ENCODE measurements at regions not wholly inside any gene's neighbourhood (a gene's known extent, or its start where the extent isn't known, plus 50 kb on each side); places are given as distances from the start of the nearest gene placed in this dataset.

DNA sequence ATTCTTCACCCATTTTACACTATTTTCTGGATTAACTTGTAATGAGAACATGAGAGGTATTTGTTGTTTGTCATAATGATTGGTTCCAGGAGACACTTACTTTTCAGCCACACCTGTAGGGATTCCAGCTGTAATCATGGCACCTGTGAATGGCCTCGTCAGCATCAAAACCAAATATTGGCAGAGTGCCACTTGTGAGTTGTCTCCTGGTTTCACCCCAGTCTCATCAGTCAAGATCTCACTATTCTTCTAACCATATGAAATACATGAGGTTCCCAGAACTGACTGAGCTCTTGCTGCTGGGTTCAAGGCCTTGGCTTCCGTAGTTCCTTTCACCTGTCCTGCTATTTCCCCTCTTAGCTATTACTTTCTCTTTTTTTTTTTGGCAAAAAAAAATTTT lies 246.6 kb upstream of the ADGRL2 start:
- Histone ChIP-seq H3K4me3 (ENCODE audit: low read depth in 1 of 2, low read length in 2 of 2) (no peak overlapping the region), H3K36me3 (ENCODE audit: control insufficient read depth in 2 of 2, insufficient read depth in 2 of 2, low read length in 1 of 2) (no peaks in the 10 kb centered on the region), H3K27ac (ENCODE audit: low read depth in 2 of 2, low read length in 1 of 2) (no peak overlapping the region), H3K27me3 (ENCODE audit: control insufficient read depth in 1 of 2, insufficient read depth in 2 of 2, low read length in 2 of 2) (no peaks in the 10 kb centered on the region), H3K4me1 (ENCODE audit: control insufficient read depth in 2 of 2, insufficient read depth in 2 of 2, low read length in 1 of 2) (no peaks in the 10 kb centered on the region), H3K9me3 (ENCODE audit: control insufficient read depth in 2 of 2, insufficient read depth in 1 of 2, low read depth in 1 of 2, low read length in 1 of 2) (no peaks in the 10 kb centered on the region)
- 66 to 74% methylated on average over 2 of the region's 2 CpGs for WGBS, 2 donors

DNA sequence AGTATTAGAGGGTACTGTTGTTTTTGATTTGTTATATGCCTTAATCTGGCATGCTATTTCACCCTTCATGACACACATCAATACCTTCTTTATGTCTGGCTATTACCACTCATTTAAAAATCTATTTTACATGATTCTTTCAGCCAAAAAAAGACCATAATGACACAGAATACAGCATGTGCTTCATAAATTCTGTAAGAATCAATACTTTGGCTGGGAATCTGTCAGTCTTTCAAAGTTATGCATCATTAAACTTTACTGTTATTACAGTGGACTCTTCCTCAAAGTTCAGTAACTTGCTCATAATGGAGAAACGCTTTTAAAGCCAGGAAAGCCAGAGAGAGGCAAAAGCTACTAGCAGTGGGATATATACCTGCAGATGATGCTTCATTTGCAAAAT lies 247.2 kb upstream of the ADGRL2 start:
- 88 to 94% methylated on average over 1 of the region's 1 CpG for WGBS, 2 donors

DNA sequence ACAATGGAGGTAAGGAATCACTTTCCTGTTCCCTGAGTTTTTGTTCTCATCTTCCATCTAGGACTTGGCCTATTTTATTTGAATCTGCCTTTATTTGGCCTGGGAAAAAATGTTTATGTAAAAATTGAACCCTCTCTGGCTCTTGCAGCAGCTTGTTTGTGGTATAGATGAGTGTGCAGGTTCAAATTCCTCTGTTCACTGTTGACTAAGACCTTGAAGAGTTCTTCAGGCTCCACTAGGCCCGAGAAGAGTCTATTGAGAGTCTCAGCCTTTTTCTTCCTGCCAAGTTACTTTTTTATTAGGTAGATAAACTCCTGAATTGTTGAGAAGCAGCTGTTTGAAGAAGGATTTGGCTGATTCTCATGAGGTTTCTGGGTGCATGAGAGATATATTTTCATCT lies 248.8 kb upstream of the ADGRL2 start:
- H3K4me1 ChIP-seq (ENCODE audit: control insufficient read depth in 2 of 2, insufficient read depth in 2 of 2, low read length in 1 of 2) = no peaks in the 10 kb centered on the region
- H3K4me3 ChIP-seq (ENCODE audit: low read depth in 1 of 2, low read length in 2 of 2) = no peak overlapping the region
- no peak overlapping the region for H3K27ac ChIP-seq (ENCODE audit: low read depth in 2 of 2, low read length in 1 of 2)
- H3K36me3 ChIP-seq (ENCODE audit: control insufficient read depth in 2 of 2, insufficient read depth in 2 of 2, low read length in 1 of 2) = no peaks in the 10 kb centered on the region
- no peaks in the 10 kb centered on the region for H3K27me3 ChIP-seq (ENCODE audit: control insufficient read depth in 1 of 2, insufficient read depth in 2 of 2, low read length in 2 of 2)
- 47 to 61% methylated on average over 1 of the region's 1 CpG for WGBS, 2 donors
- no peaks in the 10 kb centered on the region for H3K9me3 ChIP-seq (ENCODE audit: control insufficient read depth in 2 of 2, insufficient read depth in 1 of 2, low read depth in 1 of 2, low read length in 1 of 2)

More for the DNA sequence above, 247.2 kb upstream of the ADGRL2 start:
- no peaks in the 10 kb centered on the region for H3K36me3 ChIP-seq (ENCODE audit: control insufficient read depth in 2 of 2, insufficient read depth in 2 of 2, low read length in 1 of 2)
- no peak overlapping the region for H3K27ac ChIP-seq (ENCODE audit: low read depth in 2 of 2, low read length in 1 of 2)
- H3K4me3 ChIP-seq (ENCODE audit: low read depth in 1 of 2, low read length in 2 of 2) = no peak overlapping the region
- H3K27me3 ChIP-seq (ENCODE audit: control insufficient read depth in 1 of 2, insufficient read depth in 2 of 2, low read length in 2 of 2) = no peaks in the 10 kb centered on the region
- H3K9me3 ChIP-seq (ENCODE audit: control insufficient read depth in 2 of 2, insufficient read depth in 1 of 2, low read depth in 1 of 2, low read length in 1 of 2) = no peaks in the 10 kb centered on the region
- H3K4me1 ChIP-seq (ENCODE audit: control insufficient read depth in 2 of 2, insufficient read depth in 2 of 2, low read length in 1 of 2) = no peaks in the 10 kb centered on the region

DNA sequence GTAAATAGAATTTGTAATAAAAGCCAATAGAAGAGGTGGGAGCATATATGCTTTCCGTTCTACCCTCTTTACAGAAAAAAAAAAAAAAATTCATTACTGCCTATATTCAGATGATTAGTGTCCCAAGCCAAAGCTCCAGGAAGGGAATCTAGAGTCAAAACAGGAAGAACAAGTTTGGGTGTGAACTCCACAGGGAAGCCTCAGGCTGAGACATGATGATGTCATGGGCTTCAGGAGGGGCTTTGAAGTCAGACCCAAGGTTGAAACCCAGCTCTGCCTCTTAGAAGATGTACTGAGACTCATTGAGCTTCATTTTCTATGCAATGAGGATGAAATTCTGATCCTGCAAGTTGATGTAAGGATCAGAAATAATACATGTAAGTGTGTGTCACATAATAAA lies 250.0 kb upstream of the ADGRL2 start:
- peak overlapping the region; percentile 49 to 59 for H3K27ac ChIP-seq (ENCODE audit: low read depth in 2 of 2, low read length in 1 of 2)
- H3K27me3 ChIP-seq (ENCODE audit: control insufficient read depth in 1 of 2, insufficient read depth in 2 of 2, low read length in 2 of 2) = no peaks in the 10 kb centered on the region
- H3K4me1 ChIP-seq (ENCODE audit: control insufficient read depth in 2 of 2, insufficient read depth in 2 of 2, low read length in 1 of 2) = no peaks in the 10 kb centered on the region
- WGBS, 2 donors = 41 to 64% methylated on average over 1 of the region's 1 CpG
- no peaks in the 10 kb centered on the region for H3K9me3 ChIP-seq (ENCODE audit: control insufficient read depth in 2 of 2, insufficient read depth in 1 of 2, low read depth in 1 of 2, low read length in 1 of 2)
- no peaks in the 10 kb centered on the region for H3K36me3 ChIP-seq (ENCODE audit: control insufficient read depth in 2 of 2, insufficient read depth in 2 of 2, low read length in 1 of 2)
- H3K4me3 ChIP-seq (ENCODE audit: low read depth in 1 of 2, low read length in 2 of 2) = no peak overlapping the region

DNA sequence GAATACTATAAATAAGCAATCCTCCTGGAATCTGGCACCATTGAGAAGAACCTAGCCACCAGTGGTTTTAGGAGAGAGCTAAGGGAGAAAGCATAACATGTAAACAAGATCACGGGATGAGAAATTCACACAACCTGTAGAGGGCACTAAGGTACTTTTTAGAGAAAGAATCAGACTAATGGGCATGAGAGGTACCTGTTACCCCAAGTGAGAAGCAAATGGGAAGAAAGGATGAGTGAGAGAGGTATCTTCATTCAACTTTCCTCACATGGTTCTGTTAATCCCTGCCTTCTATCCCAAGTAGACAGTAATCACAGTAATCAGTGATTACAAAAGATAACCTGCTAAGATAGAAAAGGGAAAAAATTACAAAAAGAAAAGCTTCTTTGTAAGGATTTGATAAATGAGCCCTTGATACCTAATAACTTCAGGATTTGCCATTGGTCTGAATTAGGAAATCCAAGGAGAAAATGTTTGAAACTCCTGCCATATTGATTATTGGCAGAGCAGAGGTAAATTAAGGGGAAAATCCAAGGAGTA lies 251.1 kb upstream of the ADGRL2 start:
- WGBS, 2 donors = 13 to 17% methylated on average over 1 of the region's 1 CpG
- Histone ChIP-seq H3K4me3 (ENCODE audit: low read depth in 1 of 2, low read length in 2 of 2) (no peak overlapping the region), H3K9me3 (ENCODE audit: control insufficient read depth in 2 of 2, insufficient read depth in 1 of 2, low read depth in 1 of 2, low read length in 1 of 2) (no peaks in the 10 kb centered on the region), H3K36me3 (ENCODE audit: control insufficient read depth in 2 of 2, insufficient read depth in 2 of 2, low read length in 1 of 2) (no peaks in the 10 kb centered on the region), H3K27ac (ENCODE audit: low read depth in 2 of 2, low read length in 1 of 2) (no peak overlapping the region), H3K27me3 (ENCODE audit: control insufficient read depth in 1 of 2, insufficient read depth in 2 of 2, low read length in 2 of 2) (no peaks in the 10 kb centered on the region), H3K4me1 (ENCODE audit: control insufficient read depth in 2 of 2, insufficient read depth in 2 of 2, low read length in 1 of 2) (no peaks in the 10 kb centered on the region)

DNA sequence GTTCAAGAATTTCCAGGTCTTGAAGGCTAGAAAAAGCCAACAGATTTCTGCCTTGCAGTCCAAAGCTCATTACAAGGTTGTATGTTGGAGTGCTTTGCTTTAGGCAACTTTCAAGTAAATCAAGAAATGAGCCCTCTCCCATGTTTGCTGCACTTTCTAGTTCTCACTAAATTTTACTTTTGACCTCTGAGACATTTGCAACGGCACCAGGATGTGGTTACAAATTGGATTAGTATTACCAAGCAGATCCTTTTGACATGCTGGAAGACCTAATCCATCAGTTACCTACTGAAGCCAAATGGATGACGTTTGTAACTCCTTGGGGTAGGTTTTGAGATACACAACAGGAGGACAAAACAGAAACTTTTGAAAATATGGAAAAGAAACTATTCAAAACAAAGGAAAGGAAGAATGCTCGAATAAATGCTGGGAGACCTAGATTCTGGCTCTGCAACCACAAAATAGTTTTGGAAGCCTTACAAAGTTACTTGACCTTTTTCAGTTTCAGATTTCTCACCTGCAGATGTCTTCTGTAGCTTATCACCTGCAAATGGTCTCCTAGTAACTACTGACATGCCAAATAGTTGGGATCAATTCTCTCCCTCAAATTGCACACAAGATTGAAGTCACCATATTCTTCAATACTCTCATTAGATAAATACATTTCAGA lies 251.7 kb upstream of the ADGRL2 start:
- H3K4me3 ChIP-seq (ENCODE audit: low read depth in 1 of 2, low read length in 2 of 2) = no peak overlapping the region
- H3K27me3 ChIP-seq (ENCODE audit: control insufficient read depth in 1 of 2, insufficient read depth in 2 of 2, low read length in 2 of 2) = no peaks in the 10 kb centered on the region
- H3K36me3 ChIP-seq (ENCODE audit: control insufficient read depth in 2 of 2, insufficient read depth in 2 of 2, low read length in 1 of 2) = no peaks in the 10 kb centered on the region
- H3K4me1 ChIP-seq (ENCODE audit: control insufficient read depth in 2 of 2, insufficient read depth in 2 of 2, low read length in 1 of 2) = no peaks in the 10 kb centered on the region
- no peaks in the 10 kb centered on the region for H3K9me3 ChIP-seq (ENCODE audit: control insufficient read depth in 2 of 2, insufficient read depth in 1 of 2, low read depth in 1 of 2, low read length in 1 of 2)
- 51 to 57% methylated on average over 3 of the region's 3 CpGs for WGBS, 2 donors
- no peak overlapping the region for H3K27ac ChIP-seq (ENCODE audit: low read depth in 2 of 2, low read length in 1 of 2)

DNA sequence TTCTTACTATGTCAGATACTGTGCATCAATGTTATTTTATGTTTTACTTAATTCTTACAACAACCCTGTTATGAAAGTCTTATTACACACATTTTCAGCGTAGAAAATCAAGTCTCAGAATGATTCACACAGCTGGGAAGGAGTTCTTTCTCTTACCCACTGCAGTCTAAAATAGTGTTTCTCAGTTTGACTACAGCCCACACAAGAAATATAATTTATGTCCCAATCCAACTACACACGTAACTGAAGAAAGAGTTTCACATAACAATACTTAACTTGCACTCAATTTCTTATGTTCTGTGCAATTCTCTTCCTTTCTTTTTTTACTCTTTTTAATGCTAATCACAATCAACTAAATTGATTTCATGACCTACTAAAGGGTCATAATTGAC lies 252.8 kb upstream of the ADGRL2 start:
- H3K4me1 ChIP-seq (ENCODE audit: control insufficient read depth in 2 of 2, insufficient read depth in 2 of 2, low read length in 1 of 2) = no peaks in the 10 kb centered on the region
- no peaks in the 10 kb centered on the region for H3K36me3 ChIP-seq (ENCODE audit: control insufficient read depth in 2 of 2, insufficient read depth in 2 of 2, low read length in 1 of 2)
- H3K9me3 ChIP-seq (ENCODE audit: control insufficient read depth in 2 of 2, insufficient read depth in 1 of 2, low read depth in 1 of 2, low read length in 1 of 2) = no peaks in the 10 kb centered on the region
- no peak overlapping the region for H3K27ac ChIP-seq (ENCODE audit: low read depth in 2 of 2, low read length in 1 of 2)
- no peaks in the 10 kb centered on the region for H3K27me3 ChIP-seq (ENCODE audit: control insufficient read depth in 1 of 2, insufficient read depth in 2 of 2, low read length in 2 of 2)
- H3K4me3 ChIP-seq (ENCODE audit: low read depth in 1 of 2, low read length in 2 of 2) = no peak overlapping the region
- WGBS, 2 donors = 71% methylated on average over 2 of the region's 2 CpGs

DNA sequence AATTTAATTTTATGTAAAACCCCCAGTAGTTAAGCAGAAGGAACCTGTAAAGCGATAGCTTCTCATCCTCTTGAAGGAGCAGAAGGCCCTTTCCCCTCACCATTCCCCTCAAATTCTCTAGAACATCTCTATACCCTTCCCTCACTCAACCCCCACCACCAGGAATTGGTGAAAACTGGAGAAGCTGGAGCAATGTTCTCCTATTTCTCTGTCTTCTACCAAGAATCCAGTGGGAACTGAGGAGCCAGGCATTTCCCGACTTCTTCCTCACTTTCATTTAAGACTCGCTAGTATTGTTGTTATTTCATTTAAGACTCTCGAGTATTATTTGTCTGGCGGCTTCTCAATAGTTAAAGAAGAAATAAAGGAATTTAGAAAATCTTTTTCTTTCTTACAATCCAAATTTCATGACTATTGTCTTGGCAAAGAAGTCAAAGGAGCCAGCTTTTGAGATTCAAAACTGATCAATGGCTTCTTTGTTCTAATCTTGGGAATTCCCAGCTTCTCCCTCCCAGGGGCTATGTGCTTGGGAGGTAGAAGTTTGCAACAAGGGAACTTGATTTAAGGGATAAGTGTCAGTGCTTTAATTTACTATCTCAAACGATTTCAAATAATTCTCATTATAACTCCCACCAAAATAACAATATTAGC lies 253.3 kb upstream of the ADGRL2 start:
- WGBS, 2 donors = 71 to 79% methylated on average over 6 of the region's 6 CpGs
- H3K4me3 ChIP-seq (ENCODE audit: low read depth in 1 of 2, low read length in 2 of 2) = no peak overlapping the region

DNA sequence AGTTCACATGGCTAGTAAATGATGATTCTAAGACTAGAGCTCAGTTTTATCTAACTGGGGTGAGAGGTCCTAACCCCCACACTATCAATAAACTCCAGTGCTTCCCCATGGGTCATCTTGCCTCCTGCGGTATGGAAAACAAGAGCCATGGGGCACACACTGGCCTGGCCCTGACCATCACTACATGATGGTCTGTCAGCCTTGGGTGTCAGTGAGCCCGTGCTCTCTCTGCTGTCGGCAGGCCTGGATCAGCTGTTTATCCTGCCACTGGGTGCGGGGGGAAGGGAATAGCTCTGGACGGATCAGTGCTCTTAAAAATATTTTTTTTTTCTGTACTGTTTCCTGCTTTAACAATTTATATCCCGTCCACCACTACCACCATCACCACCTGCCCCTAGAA lies 255.0 kb upstream of the ADGRL2 start:
- Histone ChIP-seq H3K9me3 (ENCODE audit: control insufficient read depth in 2 of 2, insufficient read depth in 1 of 2, low read depth in 1 of 2, low read length in 1 of 2) (no peaks in the 10 kb centered on the region), H3K27ac (ENCODE audit: low read depth in 2 of 2, low read length in 1 of 2) (no peak overlapping the region), H3K36me3 (ENCODE audit: control insufficient read depth in 2 of 2, insufficient read depth in 2 of 2, low read length in 1 of 2) (no peaks in the 10 kb centered on the region), H3K4me1 (ENCODE audit: control insufficient read depth in 2 of 2, insufficient read depth in 2 of 2, low read length in 1 of 2) (no peaks in the 10 kb centered on the region), H3K4me3 (ENCODE audit: low read depth in 1 of 2, low read length in 2 of 2) (no peak overlapping the region), H3K27me3 (ENCODE audit: control insufficient read depth in 1 of 2, insufficient read depth in 2 of 2, low read length in 2 of 2) (no peaks in the 10 kb centered on the region)
- WGBS, 2 donors = 91 to 92% methylated on average over 6 of the region's 6 CpGs

More for the DNA sequence above, 253.3 kb upstream of the ADGRL2 start:
- H3K27ac ChIP-seq (ENCODE audit: low read depth in 2 of 2, low read length in 1 of 2) = no peak overlapping the region
- H3K9me3 ChIP-seq (ENCODE audit: control insufficient read depth in 2 of 2, insufficient read depth in 1 of 2, low read depth in 1 of 2, low read length in 1 of 2) = no peaks in the 10 kb centered on the region
- no peaks in the 10 kb centered on the region for H3K36me3 ChIP-seq (ENCODE audit: control insufficient read depth in 2 of 2, insufficient read depth in 2 of 2, low read length in 1 of 2)
- H3K27me3 ChIP-seq (ENCODE audit: control insufficient read depth in 1 of 2, insufficient read depth in 2 of 2, low read length in 2 of 2) = no peaks in the 10 kb centered on the region
- H3K4me1 ChIP-seq (ENCODE audit: control insufficient read depth in 2 of 2, insufficient read depth in 2 of 2, low read length in 1 of 2) = no peaks in the 10 kb centered on the region

DNA sequence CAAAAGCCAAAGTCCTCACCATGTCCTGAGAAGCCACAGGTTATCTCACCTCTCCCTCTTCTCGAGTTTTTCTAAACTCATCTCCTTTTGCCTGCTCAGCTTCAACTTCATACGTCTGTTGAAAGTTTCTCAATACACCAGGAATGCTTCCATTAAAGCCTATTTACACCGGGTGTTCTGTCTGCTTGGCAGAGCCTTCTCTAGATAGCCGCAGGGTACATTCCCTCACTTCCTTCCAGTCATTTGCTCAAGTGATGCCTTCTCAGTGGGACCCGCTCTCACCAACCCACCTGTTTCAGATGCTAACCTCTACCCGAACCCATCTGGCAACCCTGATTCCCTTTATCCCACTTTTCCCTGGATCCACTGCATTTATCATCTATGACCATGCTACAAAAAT lies 257.0 kb upstream of the ADGRL2 start:
- no peaks in the 10 kb centered on the region for H3K36me3 ChIP-seq (ENCODE audit: control insufficient read depth in 2 of 2, insufficient read depth in 2 of 2, low read length in 1 of 2)
- no peaks in the 10 kb centered on the region for H3K9me3 ChIP-seq (ENCODE audit: control insufficient read depth in 2 of 2, insufficient read depth in 1 of 2, low read depth in 1 of 2, low read length in 1 of 2)
- no peak overlapping the region for H3K27ac ChIP-seq (ENCODE audit: low read depth in 2 of 2, low read length in 1 of 2)
- WGBS, 2 donors = 89 to 90% methylated on average over 6 of the region's 6 CpGs
- H3K27me3 ChIP-seq (ENCODE audit: control insufficient read depth in 1 of 2, insufficient read depth in 2 of 2, low read length in 2 of 2) = no peaks in the 10 kb centered on the region
- no peak overlapping the region for H3K4me3 ChIP-seq (ENCODE audit: low read depth in 1 of 2, low read length in 2 of 2)
- no peaks in the 10 kb centered on the region for H3K4me1 ChIP-seq (ENCODE audit: control insufficient read depth in 2 of 2, insufficient read depth in 2 of 2, low read length in 1 of 2)

All from esophagus (tissue), 2 donors.